ENCODE measurements at regions not wholly inside any gene's neighbourhood (a gene's known extent, or its start where the extent isn't known, plus 50 kb on each side); places are given as distances from the start of the nearest gene placed in this dataset.
"Not testable (repeated sequence)": the region's sequence is repeated elsewhere in the genome, so short reads cannot be mapped to it uniquely, and the experiment has no call there.

DNA sequence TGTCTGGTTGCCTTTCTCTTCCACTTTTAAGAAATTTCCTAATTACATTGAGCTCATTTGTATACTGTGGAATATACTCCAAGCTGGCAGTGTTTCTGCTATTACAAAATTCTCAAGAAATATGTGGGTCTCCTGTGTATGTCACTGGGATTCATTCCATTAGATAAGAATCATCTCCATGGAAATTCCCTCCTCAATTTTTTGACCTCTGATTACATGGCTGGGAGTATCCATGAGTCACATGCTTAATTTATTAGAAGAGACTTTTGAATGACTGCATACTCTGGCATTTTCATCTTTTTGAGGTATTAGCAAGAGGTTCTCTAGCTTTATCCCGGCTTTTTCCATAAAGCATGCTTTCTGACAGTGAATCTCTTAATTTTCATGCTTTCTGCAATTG lies 665.5 kb upstream of the CNTNAP5 start:
- no peak for FAIRE-seq

DNA sequence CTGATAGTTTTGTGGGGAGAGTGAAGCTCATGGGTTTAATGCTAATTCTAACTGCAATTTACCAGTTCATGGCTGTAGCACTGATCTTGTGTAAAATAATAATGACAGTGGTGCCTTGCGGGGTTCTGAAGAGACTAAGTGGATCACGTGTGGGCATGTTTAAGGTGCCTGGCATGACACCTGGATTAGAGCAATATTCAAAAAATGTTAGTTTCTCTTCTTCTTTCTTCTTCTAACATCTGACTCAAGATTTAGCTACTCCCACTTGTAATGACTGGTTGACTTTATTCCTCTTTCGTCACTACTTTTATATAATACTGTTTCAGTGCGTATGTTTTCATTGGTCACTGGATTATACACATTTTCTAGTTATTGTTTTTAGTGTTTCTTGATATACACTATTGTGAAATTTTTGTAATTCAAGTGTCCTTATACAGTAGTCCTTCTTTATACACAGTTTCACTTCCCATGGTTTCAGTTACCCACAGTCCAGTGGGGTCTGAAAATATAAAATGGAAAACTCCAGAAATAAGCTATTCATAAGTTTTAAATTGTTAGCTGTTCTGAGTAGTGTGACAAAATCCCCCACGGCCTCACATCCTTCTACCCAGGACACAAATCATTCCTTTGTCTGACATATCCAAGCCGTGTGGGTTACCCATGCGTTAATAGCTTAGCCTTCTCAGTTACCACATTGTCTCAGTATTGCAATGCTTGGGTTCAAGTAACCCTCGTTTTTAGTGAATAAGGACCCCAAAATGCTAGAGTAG lies 662.2 kb upstream of the CNTNAP5 start:
- FAIRE-seq = no peak

DNA sequence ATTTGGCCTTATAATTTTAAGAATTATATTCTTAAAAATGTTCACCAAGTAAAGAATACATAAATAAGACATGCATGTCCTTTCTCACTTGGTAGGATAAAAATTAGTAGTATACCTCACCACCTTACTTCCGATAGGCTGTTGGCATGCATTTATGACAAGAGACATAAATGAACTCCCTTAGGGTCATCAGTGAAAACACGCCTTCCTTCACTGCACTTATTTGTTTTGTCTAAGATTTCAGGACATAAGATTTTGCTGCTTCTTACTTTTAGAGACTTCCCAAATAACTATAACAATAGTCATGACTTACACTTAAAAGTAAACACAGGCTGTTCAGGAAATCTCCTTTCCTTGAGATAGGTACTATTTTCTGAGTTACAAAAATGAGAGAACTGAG lies 661.3 kb upstream of the CNTNAP5 start:
- no peak for FAIRE-seq

GRCh38 chr2:123364243-123364896 lies 660.7 kb upstream of the CNTNAP5 start:
- FAIRE-seq = no peak

DNA sequence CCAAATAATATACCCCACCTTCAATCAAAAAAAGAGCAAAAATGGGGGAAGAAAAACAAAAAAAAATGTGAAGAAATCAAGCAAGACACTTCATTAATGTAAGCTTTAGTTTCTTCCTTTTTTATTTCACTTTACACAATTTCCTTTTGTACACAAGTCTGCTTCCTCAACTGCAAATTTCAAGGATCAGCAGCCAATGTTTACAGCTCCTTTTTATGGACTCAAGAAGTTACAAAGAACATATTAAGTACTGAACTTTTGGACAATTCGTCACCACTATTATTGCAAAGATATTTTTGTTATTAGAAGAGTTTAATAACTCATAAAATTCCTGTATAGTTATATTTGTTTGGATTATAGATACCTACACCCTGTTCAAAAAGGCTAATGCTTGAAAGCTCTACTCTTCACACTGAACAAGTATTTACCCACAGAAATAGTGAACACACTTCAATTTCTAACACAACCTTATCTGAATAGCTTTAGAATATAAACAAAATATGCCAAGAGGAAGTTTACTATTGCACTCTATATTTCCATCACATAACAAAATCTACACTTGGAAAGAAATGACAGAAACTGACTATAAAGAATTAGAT lies 658.7 kb upstream of the CNTNAP5 start:
- no peak for FAIRE-seq

GRCh38 chr2:123370186-123370585 lies 654.9 kb upstream of the CNTNAP5 start:
- no peak for FAIRE-seq

GRCh38 chr2:123371535-123371934 lies 653.6 kb upstream of the CNTNAP5 start:
- FAIRE-seq = no peak

GRCh38 chr2:123380370-123380935 lies 644.6 kb upstream of the CNTNAP5 start:
- no peak for FAIRE-seq

DNA sequence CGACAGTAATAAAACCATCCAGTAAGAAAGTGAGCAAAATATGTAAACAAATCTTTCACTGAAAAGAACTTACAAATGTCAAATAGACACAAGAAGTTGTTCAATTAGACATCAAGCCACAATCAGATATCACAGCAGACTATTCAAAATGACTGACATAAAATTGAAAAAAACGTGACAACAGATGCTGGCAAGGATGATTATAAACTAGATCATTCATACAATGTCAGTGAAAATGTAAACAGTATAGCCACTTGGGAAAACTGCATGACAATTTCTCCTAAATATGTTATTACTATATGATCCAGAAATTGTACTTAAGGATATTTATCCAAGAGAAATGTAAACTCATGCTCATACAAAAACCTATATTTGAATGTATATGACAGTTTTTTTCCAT lies 609.4 kb upstream of the CNTNAP5 start:
- FAIRE-seq = no peak

DNA sequence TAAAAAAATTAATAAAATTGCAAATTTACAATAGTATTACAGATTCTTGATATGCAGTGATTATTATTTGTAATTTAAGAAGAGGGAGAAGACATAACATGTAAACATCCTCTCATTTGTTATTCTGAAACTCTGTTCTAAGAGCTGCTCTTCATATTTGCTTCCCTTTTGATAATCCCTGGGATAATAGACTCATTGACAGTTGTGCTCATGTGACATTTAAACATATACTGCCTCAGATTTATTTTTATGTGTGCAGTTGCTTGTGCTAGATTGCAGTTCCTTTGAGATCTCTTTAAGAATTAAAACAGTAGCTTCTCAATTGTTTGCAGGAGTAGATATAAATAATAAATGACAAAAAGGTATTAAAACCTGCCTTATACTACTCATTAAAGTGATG lies 605.1 kb upstream of the CNTNAP5 start:
- no peak for FAIRE-seq

GRCh38 chr2:123434546-123435395 lies 590.3 kb upstream of the CNTNAP5 start:
- FAIRE-seq = no peak

- no peak for FAIRE-seq
Measured at GRCh38 chr2:123438251-123438650, 586.8 kb upstream of the CNTNAP5 start.

GRCh38 chr2:123438675-123439074 lies 586.4 kb upstream of the CNTNAP5 start:
- FAIRE-seq = no peak

DNA sequence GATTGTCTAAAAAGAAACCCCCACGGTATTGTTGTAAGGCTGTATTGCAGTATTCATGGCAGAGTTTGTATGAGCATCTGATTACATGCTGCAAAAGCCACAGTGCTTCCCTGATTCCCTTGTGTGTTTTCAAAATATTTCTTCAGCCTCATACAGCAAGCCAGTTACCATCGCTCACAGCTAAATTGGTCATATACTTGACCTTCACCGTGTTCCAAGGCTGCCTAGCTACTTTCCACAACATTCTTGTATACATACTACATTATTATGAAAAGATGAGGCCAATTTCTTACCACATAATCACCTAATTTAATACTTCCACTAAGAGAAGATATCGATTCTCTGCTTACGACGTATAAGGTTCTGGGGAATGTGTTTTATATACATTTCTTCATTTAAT lies 576.3 kb upstream of the CNTNAP5 start:
- FAIRE-seq = no peak

DNA sequence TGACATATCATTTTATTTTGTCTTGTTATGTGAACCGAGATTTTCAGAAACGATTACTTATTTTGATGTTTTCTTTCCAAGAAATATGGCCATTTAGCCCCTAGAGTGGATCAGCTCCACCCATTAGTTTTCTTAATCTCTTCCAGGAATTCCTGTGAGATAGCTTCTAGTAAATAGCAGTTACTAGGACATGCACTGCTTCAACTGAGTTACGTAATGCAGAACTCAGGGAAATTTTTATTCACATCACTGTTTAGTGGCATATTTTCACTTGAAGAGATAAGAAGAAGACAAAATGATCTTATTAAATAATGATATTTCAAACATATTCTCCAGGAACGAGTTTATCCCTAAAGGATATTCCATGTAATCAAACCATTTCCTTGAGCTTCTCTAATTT lies 573.5 kb upstream of the CNTNAP5 start:
- no peak for FAIRE-seq

DNA sequence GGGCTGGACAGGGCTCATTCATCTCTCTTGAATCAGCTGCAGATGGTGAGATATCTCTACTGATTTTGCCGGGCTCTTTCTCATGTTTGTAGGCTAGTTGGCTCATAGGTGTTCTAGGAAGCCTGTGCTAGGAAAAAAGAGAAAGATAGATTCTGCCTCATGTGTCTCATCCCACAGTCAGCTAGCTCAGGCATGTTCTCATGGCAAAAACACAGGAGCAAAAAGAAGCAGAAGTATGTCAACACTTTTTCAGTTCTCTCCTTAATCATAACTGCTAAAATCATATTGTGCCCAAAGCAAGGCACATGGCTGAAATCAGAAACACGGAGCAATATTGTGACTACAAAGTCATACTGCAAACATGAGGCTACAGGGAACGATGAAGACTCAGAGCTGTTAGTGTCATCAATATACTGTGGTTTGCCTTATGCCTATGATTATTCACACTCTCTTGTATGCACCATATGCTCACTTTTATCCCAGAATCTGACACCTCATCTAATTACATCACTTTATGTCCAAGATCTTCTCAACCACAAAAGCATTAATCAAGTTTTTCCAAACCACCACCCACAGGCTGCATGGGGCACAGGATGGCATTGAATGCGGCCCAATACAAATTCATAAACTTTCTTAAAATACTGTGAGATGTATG lies 571.9 kb upstream of the CNTNAP5 start:
- no peak for FAIRE-seq

GRCh38 chr2:123453772-123454171 lies 571.3 kb upstream of the CNTNAP5 start:
- FAIRE-seq = no peak

DNA sequence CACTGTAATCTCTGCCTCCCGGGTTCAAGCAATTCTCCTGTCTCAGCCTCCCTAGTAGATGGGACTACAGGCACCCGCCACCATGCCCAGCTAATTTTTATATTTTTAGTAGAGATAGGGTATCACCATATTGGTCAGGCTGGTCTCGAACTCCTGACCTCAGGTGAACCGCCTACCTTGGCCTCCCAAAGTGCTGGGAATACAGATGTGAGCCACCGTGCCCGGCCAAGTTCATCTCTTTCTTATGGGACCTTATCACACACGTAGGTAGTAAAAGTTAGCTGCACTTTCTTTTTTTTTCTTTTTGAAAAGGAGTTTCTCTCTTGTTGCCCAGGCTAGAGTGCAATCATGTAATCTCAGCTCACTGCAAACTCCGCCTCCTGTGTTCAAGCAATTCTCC lies 569.9 kb upstream of the CNTNAP5 start:
- not testable (repeated sequence) for FAIRE-seq

GRCh38 chr2:123456416-123456815 lies 568.7 kb upstream of the CNTNAP5 start:
- FAIRE-seq = no peak

DNA sequence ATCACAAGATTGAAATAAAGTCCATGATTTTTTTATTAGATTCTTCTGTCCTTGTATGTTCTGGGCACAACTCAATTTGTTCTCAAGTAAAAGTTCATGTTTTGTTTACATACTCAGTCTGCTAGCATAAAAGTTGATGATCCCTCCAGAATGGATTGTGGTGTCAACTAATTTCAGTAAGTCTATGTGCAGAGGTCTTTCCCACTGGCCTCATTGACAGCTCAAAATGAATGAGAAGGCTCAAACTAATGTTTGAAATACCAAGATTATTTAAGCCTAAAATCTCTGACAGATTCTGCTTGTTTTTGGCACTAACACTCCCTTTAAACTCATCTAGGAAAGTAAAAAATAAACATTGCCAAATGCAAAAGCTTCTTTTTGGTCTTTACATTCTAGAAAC lies 561.2 kb upstream of the CNTNAP5 start:
- FAIRE-seq = no peak

GRCh38 chr2:123468071-123468470 lies 557.0 kb upstream of the CNTNAP5 start:
- no peak for FAIRE-seq

DNA sequence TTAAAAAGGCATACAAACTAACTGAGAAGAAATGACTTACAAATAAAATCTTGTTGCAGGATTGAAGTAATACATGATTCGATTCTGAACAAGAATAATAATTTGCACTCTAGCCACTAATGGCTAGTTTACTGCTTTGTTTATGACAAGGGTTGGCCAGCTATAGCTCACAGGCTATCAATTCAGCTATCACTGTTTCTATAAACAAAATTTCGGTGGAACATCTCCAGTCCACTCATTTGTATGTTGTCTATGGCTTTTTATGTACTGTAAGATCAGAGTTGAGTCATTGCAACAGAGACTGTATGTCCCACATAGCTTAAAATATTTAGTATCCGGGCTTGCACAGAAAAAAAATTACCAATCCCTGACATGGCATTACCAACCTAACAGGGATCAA lies 543.7 kb upstream of the CNTNAP5 start:
- FAIRE-seq = no peak

Measured in islet of Langerhans (tissue), 1 donor.